Activated CD4-positive, alpha-beta memory T cell treated with anti-CD3 and anti-CD28 coated beads for 36 hours (primary cell): ENCODE measurements at regions not wholly inside any gene's neighbourhood (a gene's known extent, or its start where the extent isn't known, plus 50 kb on each side); places are given as distances from the start of the nearest gene placed in this dataset.

Experiments
- CTCF ChIA-PET: fragments of 350-600 bp; sonication (Branson Sonifier 250); formaldehyde crosslinking; loops from one replicate; lab custom pipeline; 2021; ENCODE audit warnings: antibody characterized with exemption, inconsistent platforms; lab: Charles Lee
- POLR2A ChIA-PET: fragments of 350-600 bp; sonication (Branson Sonifier 250); formaldehyde crosslinking; loops from one replicate; lab custom pipeline; 2021; ENCODE audit warnings: antibody characterized with exemption; lab: Charles Lee
- DNase-seq: peaks from one replicate; pipeline ENCODE4 v3.0.0-alpha.2; 2020
- H3K27ac Mint-ChIP-seq: one replicate; pipeline ENCODE4 v1.8.0; 2021; ENCODE audit warnings: mixed read lengths
- H3K27me3 Mint-ChIP-seq: one replicate; pipeline ENCODE4 v1.8.0; 2021; ENCODE audit warnings: mixed read lengths
- H3K36me3 Mint-ChIP-seq: one replicate; pipeline ENCODE4 v1.8.0; 2021; ENCODE audit warnings: mixed read lengths
- H3K4me1 Mint-ChIP-seq: one replicate; pipeline ENCODE4 v1.8.0; 2021; ENCODE audit warnings: low read depth, mixed read lengths
- H3K4me3 Mint-ChIP-seq: one replicate; pipeline ENCODE4 v1.8.0; 2021; ENCODE audit warnings: mild to moderate bottlenecking, mixed read lengths
- H3K9me3 Mint-ChIP-seq: one replicate; pipeline ENCODE4 v1.8.0; 2021; ENCODE audit warnings: mixed read lengths
- intact Hi-C: fragments of 100-400 bp; cut with micrococcal nuclease; formaldehyde crosslinking; loops from one replicate; pipeline ENCODE4 v1.15.1; 2023

- Mint-ChIP-seq H3K27ac (no peak overlapping the region), H3K4me1 (no peaks in the 10 kb centered on the region), H3K4me3 (no peak overlapping the region), H3K9me3 (no peaks in the 10 kb centered on the region), H3K27me3 (no peaks in the 10 kb centered on the region), H3K36me3 (no peaks in the 10 kb centered on the region)
- no peak for DNase-seq
- intact Hi-C loops: no loop called here
- ChIA-PET POLR2A (no interaction called here), CTCF (no interaction called here)
These were observed 945.6 kb downstream of the ZPLD1 start for GRCh38 chr3:103380391-103380790.

- CTCF ChIA-PET: no interaction called here
- H3K27ac Mint-ChIP-seq: no peak overlapping the region
- POLR2A ChIA-PET: no interaction called here
- H3K27me3 Mint-ChIP-seq: no peaks in the 10 kb centered on the region
- H3K4me1 Mint-ChIP-seq: no peaks in the 10 kb centered on the region
- DNase-seq: no peak
- intact Hi-C loops: no loop called here
- H3K9me3 Mint-ChIP-seq: no peaks in the 10 kb centered on the region
- H3K4me3 Mint-ChIP-seq: no peak overlapping the region
- no peaks in the 10 kb centered on the region for H3K36me3 Mint-ChIP-seq
These were observed 946.7 kb downstream of the ZPLD1 start for GRCh38 chr3:103381296-103382079.

GRCh38 chr3:103385961-103386656, 951.3 kb downstream of the ZPLD1 start:
- POLR2A ChIA-PET: no interaction called here
- no peaks in the 10 kb centered on the region for H3K9me3 Mint-ChIP-seq
- no peaks in the 10 kb centered on the region for H3K27me3 Mint-ChIP-seq
- CTCF ChIA-PET: no interaction called here
- no peak for DNase-seq
- intact Hi-C loops: no loop called here
- H3K4me1 Mint-ChIP-seq: no peaks in the 10 kb centered on the region
- no peaks in the 10 kb centered on the region for H3K36me3 Mint-ChIP-seq
- H3K27ac Mint-ChIP-seq: no peak overlapping the region
- H3K4me3 Mint-ChIP-seq: no peak overlapping the region

- POLR2A ChIA-PET: no interaction called here
- no peaks in the 10 kb centered on the region for H3K27me3 Mint-ChIP-seq
- H3K36me3 Mint-ChIP-seq: no peaks in the 10 kb centered on the region
- CTCF ChIA-PET: no interaction called here
- intact Hi-C loops: no loop called here
- H3K4me1 Mint-ChIP-seq: no peaks in the 10 kb centered on the region
- no peak for DNase-seq
- H3K27ac Mint-ChIP-seq: no peak overlapping the region
- no peaks in the 10 kb centered on the region for H3K9me3 Mint-ChIP-seq
- no peak overlapping the region for H3K4me3 Mint-ChIP-seq
These were observed 953.4 kb downstream of the ZPLD1 start for GRCh38 chr3:103388214-103388613.

GRCh38 chr3:103389356-103389755, 954.5 kb downstream of the ZPLD1 start:
- Mint-ChIP-seq H3K27me3 (no peaks in the 10 kb centered on the region), H3K4me1 (no peaks in the 10 kb centered on the region), H3K9me3 (no peaks in the 10 kb centered on the region), H3K4me3 (no peak overlapping the region), H3K36me3 (no peaks in the 10 kb centered on the region), H3K27ac (no peak overlapping the region)
- ChIA-PET POLR2A (no interaction called here), CTCF (no interaction called here)
- DNase-seq: no peak
- intact Hi-C loops: no loop called here

GRCh38 chr3:103393395-103394186, 958.8 kb downstream of the ZPLD1 start:
- Mint-ChIP-seq H3K27me3 (no peaks in the 10 kb centered on the region), H3K4me3 (no peak overlapping the region), H3K36me3 (no peaks in the 10 kb centered on the region), H3K27ac (no peak overlapping the region), H3K4me1 (no peaks in the 10 kb centered on the region), H3K9me3 (peaks cover under 1% of the 10 kb centered on the region)
- DNase-seq: no peak
- intact Hi-C loops: no loop called here
- CTCF ChIA-PET: no interaction called here
- POLR2A ChIA-PET: no interaction called here

- DNase-seq: no peak
- Mint-ChIP-seq H3K27ac (no peak overlapping the region), H3K36me3 (no peaks in the 10 kb centered on the region), H3K9me3 (peaks cover 4% of the 10 kb centered on the region), H3K4me3 (no peak overlapping the region), H3K27me3 (no peaks in the 10 kb centered on the region), H3K4me1 (no peaks in the 10 kb centered on the region)
- ChIA-PET CTCF (no interaction called here), POLR2A (no interaction called here)
- intact Hi-C loops: no loop called here
These were observed 968.4 kb downstream of the ZPLD1 start for GRCh38 chr3:103403191-103403590.

- no peaks in the 10 kb centered on the region for H3K27me3 Mint-ChIP-seq
- intact Hi-C loops: no loop called here
These were observed 971.6 kb downstream of the ZPLD1 start for GRCh38 chr3:103406320-103406850.

GRCh38 chr3:103410231-103410630, 975.4 kb downstream of the ZPLD1 start:
- H3K36me3 Mint-ChIP-seq: no peaks in the 10 kb centered on the region
- no peaks in the 10 kb centered on the region for H3K27me3 Mint-ChIP-seq
- H3K4me1 Mint-ChIP-seq: no peaks in the 10 kb centered on the region
- H3K27ac Mint-ChIP-seq: no peak overlapping the region
- no peak for DNase-seq
- POLR2A ChIA-PET: no interaction called here
- CTCF ChIA-PET: no interaction called here
- intact Hi-C loops: no loop called here
- no peaks in the 10 kb centered on the region for H3K9me3 Mint-ChIP-seq
- H3K4me3 Mint-ChIP-seq: no peak overlapping the region

More at GRCh38 chr3:103406320-103406850, 971.6 kb downstream of the ZPLD1 start:
- CTCF ChIA-PET: no interaction called here
- no peak for DNase-seq
- H3K4me3 Mint-ChIP-seq: no peak overlapping the region
- POLR2A ChIA-PET: no interaction called here
- H3K27ac Mint-ChIP-seq: no peak overlapping the region
- no peaks in the 10 kb centered on the region for H3K9me3 Mint-ChIP-seq
- no peaks in the 10 kb centered on the region for H3K36me3 Mint-ChIP-seq
- H3K4me1 Mint-ChIP-seq: no peaks in the 10 kb centered on the region

- POLR2A ChIA-PET: no interaction called here
- H3K9me3 Mint-ChIP-seq: no peaks in the 10 kb centered on the region
- H3K27me3 Mint-ChIP-seq: no peaks in the 10 kb centered on the region
- H3K4me1 Mint-ChIP-seq: no peaks in the 10 kb centered on the region
- intact Hi-C loops: no loop called here
- CTCF ChIA-PET: no interaction called here
- DNase-seq: no peak
- H3K27ac Mint-ChIP-seq: no peak overlapping the region
- H3K36me3 Mint-ChIP-seq: no peaks in the 10 kb centered on the region
- no peak overlapping the region for H3K4me3 Mint-ChIP-seq
These were observed 986.6 kb downstream of the ZPLD1 start for GRCh38 chr3:103421460-103421859.

GRCh38 chr3:103437883-103438282, 1003.1 kb downstream of the ZPLD1 start:
- peaks cover 7% of the 10 kb centered on the region for H3K9me3 Mint-ChIP-seq
- H3K27me3 Mint-ChIP-seq: no peaks in the 10 kb centered on the region
- no peak overlapping the region for H3K27ac Mint-ChIP-seq
- H3K4me3 Mint-ChIP-seq: no peak overlapping the region
- POLR2A ChIA-PET: no interaction called here
- intact Hi-C loops: no loop called here
- no peaks in the 10 kb centered on the region for H3K36me3 Mint-ChIP-seq
- H3K4me1 Mint-ChIP-seq: no peaks in the 10 kb centered on the region
- DNase-seq: no peak
- CTCF ChIA-PET: no interaction called here

- DNase-seq: no peak
These were observed 1005.9 kb downstream of the ZPLD1 start for GRCh38 chr3:103440539-103441203.

More at GRCh38 chr3:103440539-103441203, 1005.9 kb downstream of the ZPLD1 start:
- H3K36me3 Mint-ChIP-seq: no peaks in the 10 kb centered on the region
- POLR2A ChIA-PET: no interaction called here
- peaks cover 7% of the 10 kb centered on the region for H3K9me3 Mint-ChIP-seq
- no peak overlapping the region for H3K4me3 Mint-ChIP-seq
- H3K27ac Mint-ChIP-seq: no peak overlapping the region
- no peaks in the 10 kb centered on the region for H3K27me3 Mint-ChIP-seq
- intact Hi-C loops: no loop called here
- H3K4me1 Mint-ChIP-seq: no peaks in the 10 kb centered on the region
- CTCF ChIA-PET: no interaction called here
